ENCODE measurements at regions not wholly inside any gene's neighbourhood (a gene's known extent, or its start where the extent isn't known, plus 50 kb on each side); places are given as distances from the start of the nearest gene placed in this dataset.

- no CpG with 5 or more reads among the region's 2 CpGs for WGBS, 2 experiments (ENCODE audit: extremely low coverage in 2 of 2, insufficient read length in 1 of 2)
- no peak overlapping the region for H3K23ac ChIP-seq (ENCODE audit: low read depth, low read length)
- intact Hi-C loops (cut with micrococcal nuclease) = no loop called here
These were observed 101.9 kb upstream of the EEA1 start for GRCh38 chr12:93031028-93031427.

More at GRCh38 chr12:93031028-93031427, 101.9 kb upstream of the EEA1 start:
- Histone ChIP-seq H3K56ac (ENCODE audit: extremely low read depth, insufficient read depth, low read length) (no peak overlapping the region), H3K4me1 (ENCODE audit: control insufficient read depth, insufficient read depth, low read length) (no peaks in the 10 kb centered on the region), H2AK9ac (replicated peaks; ENCODE audit: low read depth, low read length, poor library complexity) (no peak overlapping the region), H4K91ac (ENCODE audit: insufficient read depth, low read depth, low read length) (no peak overlapping the region), H3K4me2 (ENCODE audit: low read depth, low read length) (no peak overlapping the region), H2AFZ (replicated peaks; ENCODE audit: low read length, poor library complexity) (no peak overlapping the region), H2BK120ac (ENCODE audit: low read depth, low read length) (no peak overlapping the region), H4K5ac (ENCODE audit: low read depth, low read length) (no peak overlapping the region), H3K9me3 (ENCODE audit: control insufficient read depth, insufficient read depth, low read length) (no peaks in the 10 kb centered on the region), H3K14ac (replicated peaks; ENCODE audit: low read depth, low read length) (no peak overlapping the region), H3K27me3 (ENCODE audit: control insufficient read depth, insufficient read depth, low read length) (peaks cover 14% of the 10 kb centered on the region), H4K20me1 (ENCODE audit: insufficient read depth, low read length) (no peaks in the 10 kb centered on the region), H3K27ac (ENCODE audit: insufficient read depth, low read length) (no peak overlapping the region), H3K9ac (ENCODE audit: low read depth, low read length) (no peak overlapping the region), H2BK20ac (ENCODE audit: low read depth, low read length) (no peak overlapping the region), H3K36me3 (ENCODE audit: control insufficient read depth, insufficient read depth, low read length) (no peaks in the 10 kb centered on the region), H3K4me3 (ENCODE audit: insufficient read depth, low read depth, low read length) (no peak overlapping the region), H3K4ac (ENCODE audit: low read depth, low read length) (no peak overlapping the region), H2BK15ac (ENCODE audit: low read depth, low read length) (no peak overlapping the region), H3K79me1 (ENCODE audit: low read depth in 1 of 2, low read length in 2 of 2) (no peaks in the 10 kb centered on the region), H3K18ac (ENCODE audit: low read depth, low read length) (no peak overlapping the region), H3K9me1 (ENCODE audit: insufficient read depth, low read length) (no peaks in the 10 kb centered on the region; the same call in 1 of the 2 replicates), H2BK5ac (ENCODE audit: low read depth, low read length, poor library complexity, severe bottlenecking) (no peak overlapping the region), H4K8ac (ENCODE audit: low read depth in 2 of 2, low read length in 2 of 2) (no peak overlapping the region), H2AK5ac (ENCODE audit: low read depth, low read length) (no peak overlapping the region)
- ChIA-PET POLR2A (ENCODE audit: unreplicated experiment) (no interaction called here), CTCF (no interaction called here)
- dilution Hi-C loops (cut with HindIII; ENCODE audit: low sequenced_read_pairs, unreplicated experiment) (no loop called here), in situ Hi-C loops (cut with MboI; ENCODE audit: low sequenced_read_pairs) (no loop called here)
- BruUV-seq (replicated peaks) = no TSS peak
- TF ChIP-seq FOS (IDR thresholded peaks at IDR 0.05; ENCODE audit: low read depth, low read length) (no peak), RFX5 (IDR thresholded peaks at IDR 0.05; ENCODE audit: low read depth, low read length) (no peak), RCOR1 (IDR thresholded peaks at IDR 0.05; ENCODE audit: insufficient replicate concordance, low read length) (no peak), BHLHE40 (IDR thresholded peaks at IDR 0.05; ENCODE audit: low read depth, low read length) (no peak), POLR2A (IDR thresholded peaks at IDR 0.05; ENCODE audit: low read depth, low read length) (no peak), CEBPB (IDR thresholded peaks at IDR 0.05; ENCODE audit: low read depth, low read length) (no peak), MXI1 (IDR thresholded peaks at IDR 0.05; ENCODE audit: borderline replicate concordance, low read depth, low read length) (no peak), RAD21 (IDR thresholded peaks at IDR 0.05; ENCODE audit: low read length) (no peak)
- ATAC-seq (ENCODE audit: low read depth) (no peak), DNase-seq (no peak)

All from IMR-90 (cell line).